Adrenal gland (tissue), 5 donors: ENCODE measurements at regions not wholly inside any gene's neighbourhood (a gene's known extent, or its start where the extent isn't known, plus 50 kb on each side); places are given as distances from the start of the nearest gene placed in this dataset.

Experiments used
- POLR2A ChIP-seq, 2 donors: fragments of 450-650 bp; IDR thresholded peaks; one replicate each; pipeline ENCODE4 v1.6.1; 2017; ENCODE audit warnings: antibody characterized with exemption in 2 of 2, mild to moderate bottlenecking in 2 of 2, moderate library complexity in 1 of 2
- TF ChIP-seq, protein P1 (sequence below), 6 experiments: fragments of 450-650 bp in 4 of 6; fragments of 200-600 bp in 2 of 6; sonication (generic) in 1 of 6; IDR thresholded peaks; 1 replicate in 5 of 6; 2 replicates in 1 of 6; pipeline versions ENCODE4 v1.5.1 to v1.8.0; 2016 to 2021; ENCODE audit warnings: antibody characterized with exemption in 6 of 6, mild to moderate bottlenecking in 2 of 6, moderate library complexity in 1 of 6
- donor health status: DM: no; HTN: no; CAD: no.

GRCh38 chr3:25177041-25177440, 251.0 kb upstream of the RARB start:
- TF ChIP-seq, protein P1, sequence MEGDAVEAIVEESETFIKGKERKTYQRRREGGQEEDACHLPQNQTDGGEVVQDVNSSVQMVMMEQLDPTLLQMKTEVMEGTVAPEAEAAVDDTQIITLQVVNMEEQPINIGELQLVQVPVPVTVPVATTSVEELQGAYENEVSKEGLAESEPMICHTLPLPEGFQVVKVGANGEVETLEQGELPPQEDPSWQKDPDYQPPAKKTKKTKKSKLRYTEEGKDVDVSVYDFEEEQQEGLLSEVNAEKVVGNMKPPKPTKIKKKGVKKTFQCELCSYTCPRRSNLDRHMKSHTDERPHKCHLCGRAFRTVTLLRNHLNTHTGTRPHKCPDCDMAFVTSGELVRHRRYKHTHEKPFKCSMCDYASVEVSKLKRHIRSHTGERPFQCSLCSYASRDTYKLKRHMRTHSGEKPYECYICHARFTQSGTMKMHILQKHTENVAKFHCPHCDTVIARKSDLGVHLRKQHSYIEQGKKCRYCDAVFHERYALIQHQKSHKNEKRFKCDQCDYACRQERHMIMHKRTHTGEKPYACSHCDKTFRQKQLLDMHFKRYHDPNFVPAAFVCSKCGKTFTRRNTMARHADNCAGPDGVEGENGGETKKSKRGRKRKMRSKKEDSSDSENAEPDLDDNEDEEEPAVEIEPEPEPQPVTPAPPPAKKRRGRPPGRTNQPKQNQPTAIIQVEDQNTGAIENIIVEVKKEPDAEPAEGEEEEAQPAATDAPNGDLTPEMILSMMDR (IDR thresholded peaks at IDR 0.05) = no peak
- TF ChIP-seq POLR2A (IDR thresholded peaks at IDR 0.05) = no peak
